ENCODE measurements at regions not wholly inside any gene's neighbourhood (a gene's known extent, or its start where the extent isn't known, plus 50 kb on each side); places are given as distances from the start of the nearest gene placed in this dataset.
"Not testable (repeated sequence)": the region's sequence is repeated elsewhere in the genome, so short reads cannot be mapped to it uniquely, and the experiment has no call there.

DNA sequence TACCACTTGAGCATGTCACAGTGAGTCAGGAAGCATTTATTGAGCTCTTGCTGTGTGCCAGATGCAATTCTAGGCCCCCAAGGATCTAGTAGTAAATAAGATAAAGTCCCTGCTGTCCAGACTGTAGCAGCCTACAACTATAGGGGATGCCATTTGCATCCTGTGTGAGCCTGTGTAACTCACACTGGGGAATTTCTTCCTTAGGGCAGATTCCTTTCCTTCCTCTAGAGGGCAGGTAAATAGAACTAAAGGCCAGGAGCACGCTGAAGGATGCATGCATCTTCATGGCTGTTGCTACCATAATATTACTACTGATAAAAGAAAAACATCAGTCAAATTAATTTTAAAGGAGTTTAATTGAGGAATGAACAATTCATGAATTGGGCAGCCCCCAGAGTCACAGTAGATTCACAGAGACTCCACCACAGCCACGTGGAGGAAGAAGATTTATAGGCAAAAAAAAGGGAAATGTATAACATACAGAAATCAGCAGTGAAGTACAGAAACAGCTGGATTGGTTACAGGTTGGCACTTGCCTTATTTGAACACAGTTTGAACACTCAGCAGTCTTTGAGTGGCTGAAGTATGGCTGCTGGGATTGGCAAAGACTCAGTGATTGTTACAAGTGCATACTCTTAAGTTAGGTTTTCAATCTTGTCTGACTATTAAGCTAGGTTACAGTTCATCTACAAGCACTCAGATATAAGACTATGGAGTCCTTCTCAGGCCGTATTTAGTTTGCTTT lies 98.9 kb downstream of the ACTL7B start:
- Histone ChIP-seq H3K27ac (no peak overlapping the region), H3K4me3 (no peak overlapping the region), H3K4me1 (replicated peaks) (no peaks in the 10 kb centered on the region), H3K36me3 (no peaks in the 10 kb centered on the region), H3K27me3 (replicated peaks) (no peaks in the 10 kb centered on the region), H3K9me3 (replicated peaks) (no peaks in the 10 kb centered on the region)
- no peak for DNase-seq (ENCODE audit: low read depth in 1 of 2, low spot score in 2 of 2)

DNA sequence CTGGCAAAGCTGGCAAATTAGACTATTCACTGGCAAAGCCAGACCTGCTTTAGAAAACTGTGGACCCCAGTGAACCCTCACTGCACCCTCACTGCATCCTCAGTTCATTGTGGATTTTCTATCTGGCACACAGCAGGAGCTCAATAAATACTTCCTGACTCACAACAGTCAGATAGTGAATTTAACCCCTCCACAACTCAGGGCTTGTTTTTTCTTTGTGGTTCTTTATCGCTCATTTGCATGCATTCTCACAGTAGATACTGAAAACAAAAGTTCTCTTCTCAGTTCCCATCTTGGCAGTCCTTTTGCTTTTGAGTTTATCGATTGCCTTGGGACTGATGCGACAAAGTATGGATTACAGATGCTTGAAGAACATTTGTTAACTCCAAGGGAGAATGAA lies 99.8 kb downstream of the ACTL7B start:
- no peak for DNase-seq (ENCODE audit: low read depth in 1 of 2, low spot score in 2 of 2)
- H3K36me3 ChIP-seq = no peaks in the 10 kb centered on the region
- no peak overlapping the region for H3K4me3 ChIP-seq
- no peaks in the 10 kb centered on the region for H3K27me3 ChIP-seq (replicated peaks)
- H3K4me1 ChIP-seq (replicated peaks) = no peaks in the 10 kb centered on the region
- no peaks in the 10 kb centered on the region for H3K9me3 ChIP-seq (replicated peaks)
- no peak overlapping the region for H3K27ac ChIP-seq

DNA sequence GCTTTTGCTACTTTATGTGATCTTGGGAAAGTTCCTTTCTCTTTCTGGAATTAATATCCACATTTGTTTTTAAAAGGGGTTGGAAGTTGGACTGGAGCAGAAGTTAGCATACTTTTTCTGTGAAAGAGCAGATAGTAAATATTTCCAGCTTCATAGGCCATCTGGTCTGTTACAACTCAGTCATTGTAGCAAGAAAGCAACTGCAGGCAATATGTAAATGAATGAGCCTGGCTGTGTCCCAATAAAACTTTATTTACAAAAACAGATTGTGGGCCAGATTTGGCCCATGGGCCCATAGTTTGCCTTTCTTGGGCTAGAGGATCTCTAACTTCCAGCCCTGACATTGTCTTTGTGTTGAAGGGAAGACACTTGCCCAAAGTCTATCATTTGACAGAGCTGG lies 104.4 kb downstream of the ACTL7B start:
- DNase-seq (ENCODE audit: low read depth in 1 of 2, low spot score in 2 of 2) = no peak
- no peaks in the 10 kb centered on the region for H3K27me3 ChIP-seq (replicated peaks)
- H3K36me3 ChIP-seq = no peaks in the 10 kb centered on the region
- H3K27ac ChIP-seq = no peak overlapping the region
- no peaks in the 10 kb centered on the region for H3K4me1 ChIP-seq (replicated peaks)
- no peaks in the 10 kb centered on the region for H3K9me3 ChIP-seq (replicated peaks)
- no peak overlapping the region for H3K4me3 ChIP-seq

DNA sequence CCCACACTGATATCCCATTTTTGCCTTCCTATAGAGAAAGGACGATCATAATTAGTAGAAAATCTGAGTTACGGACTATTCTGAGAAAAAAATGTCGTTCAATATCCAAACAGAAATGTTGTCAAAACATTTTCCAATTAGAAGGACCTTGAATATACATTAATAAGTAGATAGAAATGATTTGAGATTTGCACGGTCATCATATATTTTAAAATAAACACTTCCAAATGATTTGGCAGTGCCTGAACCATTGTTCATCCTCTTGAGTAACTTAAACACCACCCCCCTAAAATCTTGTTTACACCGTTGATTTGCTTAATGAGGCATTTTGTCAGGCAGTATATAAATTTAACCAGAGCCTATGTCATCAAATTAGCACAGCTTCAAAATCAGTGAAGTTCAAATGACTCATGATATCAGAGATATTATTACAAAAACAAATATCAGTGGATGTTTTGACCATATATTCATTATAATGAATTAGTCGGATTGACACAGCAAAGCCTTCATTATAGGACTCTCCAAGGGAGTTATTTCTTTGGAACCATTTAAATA lies 105.0 kb downstream of the ACTL7B start:
- H3K27me3 ChIP-seq (replicated peaks) = no peaks in the 10 kb centered on the region
- no peaks in the 10 kb centered on the region for H3K4me1 ChIP-seq (replicated peaks)
- H3K36me3 ChIP-seq = no peaks in the 10 kb centered on the region
- no peak for DNase-seq (ENCODE audit: low read depth in 1 of 2, low spot score in 2 of 2)
- no peak overlapping the region for H3K27ac ChIP-seq
- H3K9me3 ChIP-seq (replicated peaks) = no peaks in the 10 kb centered on the region
- H3K4me3 ChIP-seq = no peak overlapping the region

DNA sequence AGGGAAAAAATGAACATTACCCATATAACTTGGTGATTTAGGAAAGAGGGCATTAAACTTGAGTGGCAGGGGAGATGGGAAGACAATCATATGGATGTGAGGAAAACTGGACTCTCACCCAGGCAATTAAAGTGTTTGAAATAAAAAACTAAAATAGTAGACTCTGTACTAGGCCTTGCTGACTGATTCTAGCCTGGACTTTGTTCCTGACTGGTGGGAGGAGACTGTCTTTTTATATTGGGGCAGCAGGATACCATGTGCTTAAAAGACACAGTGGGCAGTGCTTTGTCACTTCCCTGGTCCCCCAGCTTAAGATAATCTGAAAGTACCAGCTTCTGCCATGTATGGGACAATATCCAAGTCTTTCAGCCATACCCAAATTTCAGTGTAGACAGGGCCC lies 107.0 kb downstream of the ACTL7B start:
- no peak overlapping the region for H3K27ac ChIP-seq
- no peak for DNase-seq (ENCODE audit: low read depth in 1 of 2, low spot score in 2 of 2)
- no peaks in the 10 kb centered on the region for H3K4me1 ChIP-seq (replicated peaks)

GRCh38 chr9:108746864-108747263 lies 108.9 kb downstream of the ACTL7B start:
- Histone ChIP-seq H3K4me1 (replicated peaks) (no peaks in the 10 kb centered on the region), H3K4me3 (no peak overlapping the region), H3K36me3 (no peaks in the 10 kb centered on the region), H3K9me3 (replicated peaks) (no peaks in the 10 kb centered on the region), H3K27ac (no peak overlapping the region), H3K27me3 (replicated peaks) (no peaks in the 10 kb centered on the region)
- no peak for DNase-seq (ENCODE audit: low read depth in 1 of 2, low spot score in 2 of 2)

More for the DNA sequence above, 107.0 kb downstream of the ACTL7B start:
- Histone ChIP-seq H3K4me3 (no peak overlapping the region), H3K36me3 (no peaks in the 10 kb centered on the region), H3K9me3 (replicated peaks) (no peaks in the 10 kb centered on the region), H3K27me3 (replicated peaks) (no peaks in the 10 kb centered on the region)

- Histone ChIP-seq H3K27me3 (replicated peaks) (no peaks in the 10 kb centered on the region), H3K36me3 (no peaks in the 10 kb centered on the region), H3K4me3 (no peak overlapping the region), H3K4me1 (replicated peaks) (no peaks in the 10 kb centered on the region), H3K27ac (no peak overlapping the region), H3K9me3 (replicated peaks) (no peaks in the 10 kb centered on the region)
- no peak for DNase-seq (ENCODE audit: low read depth in 1 of 2, low spot score in 2 of 2)
These were observed 109.8 kb downstream of the ACTL7B start for GRCh38 chr9:108746001-108746400.

- no peak overlapping the region for H3K4me3 ChIP-seq
These were observed 111.1 kb downstream of the ACTL7B start for GRCh38 chr9:108744641-108745040.

GRCh38 chr9:108743901-108744371 lies 111.8 kb downstream of the ACTL7B start:
- Histone ChIP-seq H3K27me3 (replicated peaks) (no peaks in the 10 kb centered on the region), H3K27ac (no peak overlapping the region), H3K9me3 (replicated peaks) (no peaks in the 10 kb centered on the region), H3K4me3 (no peak overlapping the region), H3K4me1 (replicated peaks) (no peaks in the 10 kb centered on the region), H3K36me3 (no peaks in the 10 kb centered on the region)
- DNase-seq (ENCODE audit: low read depth in 1 of 2, low spot score in 2 of 2) = no peak

More at GRCh38 chr9:108744641-108745040, 111.1 kb downstream of the ACTL7B start:
- DNase-seq (ENCODE audit: low read depth in 1 of 2, low spot score in 2 of 2) = no peak
- Histone ChIP-seq H3K27ac (no peak overlapping the region), H3K9me3 (replicated peaks) (no peaks in the 10 kb centered on the region), H3K36me3 (no peaks in the 10 kb centered on the region), H3K27me3 (replicated peaks) (no peaks in the 10 kb centered on the region), H3K4me1 (replicated peaks) (no peaks in the 10 kb centered on the region)

DNA sequence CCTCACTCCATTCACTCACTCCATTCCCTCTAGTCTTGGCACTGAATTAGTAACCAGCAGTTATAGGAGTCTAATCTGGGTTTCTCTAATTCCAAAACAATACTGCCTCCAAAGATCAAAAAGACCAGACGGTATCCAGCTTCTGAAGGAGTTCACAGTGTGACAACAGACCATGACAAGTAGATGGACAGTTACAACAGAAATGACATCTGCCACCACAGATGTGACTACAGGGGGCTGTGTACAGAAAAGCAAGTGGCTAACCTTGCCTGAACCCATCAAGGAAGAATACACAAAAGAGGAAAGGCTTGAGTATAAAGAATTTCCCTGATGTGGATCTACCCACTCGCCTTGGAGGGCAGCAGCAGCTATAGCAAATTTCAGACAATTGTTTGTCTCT lies 112.4 kb downstream of the ACTL7B start:
- no peaks in the 10 kb centered on the region for H3K36me3 ChIP-seq
- H3K4me3 ChIP-seq = no peak overlapping the region
- no peak for DNase-seq (ENCODE audit: low read depth in 1 of 2, low spot score in 2 of 2)
- H3K27ac ChIP-seq = no peak overlapping the region
- no peaks in the 10 kb centered on the region for H3K27me3 ChIP-seq (replicated peaks)
- H3K4me1 ChIP-seq (replicated peaks) = no peaks in the 10 kb centered on the region
- H3K9me3 ChIP-seq (replicated peaks) = no peaks in the 10 kb centered on the region

- Histone ChIP-seq H3K4me1 (replicated peaks) (no peaks in the 10 kb centered on the region), H3K4me3 (no peak overlapping the region), H3K36me3 (no peaks in the 10 kb centered on the region), H3K27ac (no peak overlapping the region), H3K27me3 (replicated peaks) (no peaks in the 10 kb centered on the region), H3K9me3 (replicated peaks) (no peaks in the 10 kb centered on the region)
- no peak for DNase-seq (ENCODE audit: low read depth in 1 of 2, low spot score in 2 of 2)
These were observed 113.6 kb downstream of the ACTL7B start for GRCh38 chr9:108742191-108742590.

GRCh38 chr9:108731292-108731691 lies 124.5 kb downstream of the ACTL7B start:
- H3K9me3 ChIP-seq (replicated peaks); H3K27me3 ChIP-seq (replicated peaks); H3K4me3 ChIP-seq; H3K36me3 ChIP-seq; H3K4me1 ChIP-seq (replicated peaks); H3K27ac ChIP-seq; DNase-seq (ENCODE audit: low read depth in 1 of 2, low spot score in 2 of 2): not testable (repeated sequence)

DNA sequence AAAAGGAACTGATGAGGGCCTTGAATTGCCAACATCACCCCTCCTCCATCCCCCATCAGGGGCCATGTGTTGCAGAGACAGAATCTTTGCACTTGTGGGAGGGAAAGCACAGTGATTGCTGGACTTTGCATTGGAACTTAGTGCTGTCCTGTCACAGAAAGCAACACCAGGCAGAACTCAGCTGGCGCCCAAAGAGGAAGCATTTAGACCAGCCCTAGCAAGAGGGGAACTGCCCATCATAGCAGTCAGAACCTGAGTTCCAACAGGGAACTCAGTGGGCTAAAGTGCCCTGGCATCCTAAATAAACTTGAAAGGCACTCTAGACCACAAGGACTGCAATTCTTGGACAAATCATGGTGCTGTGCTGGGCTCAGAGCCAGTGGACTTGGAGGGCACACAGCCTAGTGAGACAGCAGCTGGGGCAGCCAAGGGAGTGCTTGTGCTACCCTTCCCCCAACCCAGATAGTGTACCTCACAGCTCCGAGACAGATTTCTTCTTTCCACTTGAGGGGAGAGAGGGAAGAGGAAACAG lies 128.1 kb downstream of the ACTL7B start:
- no peak overlapping the region for H3K4me3 ChIP-seq
- no peak overlapping the region for H3K27ac ChIP-seq
- no peaks in the 10 kb centered on the region for H3K36me3 ChIP-seq
- H3K9me3 ChIP-seq (replicated peaks) = no peaks in the 10 kb centered on the region
- no peaks in the 10 kb centered on the region for H3K27me3 ChIP-seq (replicated peaks)
- no peaks in the 10 kb centered on the region for H3K4me1 ChIP-seq (replicated peaks)
- DNase-seq (ENCODE audit: low read depth in 1 of 2, low spot score in 2 of 2) = no peak

DNA sequence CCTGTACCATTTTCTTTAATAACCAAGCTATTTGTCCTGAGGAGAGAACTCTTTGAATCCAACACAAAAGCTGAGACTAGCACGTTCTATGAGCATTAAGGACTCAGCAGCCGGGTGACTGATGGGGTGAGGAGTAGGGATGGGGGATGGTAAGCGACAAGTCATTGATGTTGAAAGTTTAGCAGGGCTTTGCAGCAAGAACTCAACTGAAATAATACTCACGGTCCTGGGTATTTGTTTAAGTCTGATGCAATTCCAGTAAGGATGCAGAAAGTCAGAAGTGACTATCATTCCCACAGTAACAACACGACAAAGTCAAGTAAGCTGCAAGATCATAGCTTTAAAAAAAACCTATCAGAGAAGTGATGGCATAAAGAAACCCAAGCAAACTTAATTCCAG lies 131.1 kb downstream of the ACTL7B start:
- Histone ChIP-seq H3K4me1 (replicated peaks) (no peaks in the 10 kb centered on the region), H3K9me3 (replicated peaks) (no peaks in the 10 kb centered on the region), H3K27me3 (replicated peaks) (no peaks in the 10 kb centered on the region), H3K36me3 (no peaks in the 10 kb centered on the region), H3K4me3 (no peak overlapping the region), H3K27ac (no peak overlapping the region)
- no peak for DNase-seq (ENCODE audit: low read depth in 1 of 2, low spot score in 2 of 2)
